ENCODE measurements at regions not wholly inside any gene's neighbourhood (a gene's known extent, or its start where the extent isn't known, plus 50 kb on each side); places are given as distances from the start of the nearest gene placed in this dataset.
A peak's percentile ranks its signal among the peaks of the same experiment; 100 is the strongest.

DNA sequence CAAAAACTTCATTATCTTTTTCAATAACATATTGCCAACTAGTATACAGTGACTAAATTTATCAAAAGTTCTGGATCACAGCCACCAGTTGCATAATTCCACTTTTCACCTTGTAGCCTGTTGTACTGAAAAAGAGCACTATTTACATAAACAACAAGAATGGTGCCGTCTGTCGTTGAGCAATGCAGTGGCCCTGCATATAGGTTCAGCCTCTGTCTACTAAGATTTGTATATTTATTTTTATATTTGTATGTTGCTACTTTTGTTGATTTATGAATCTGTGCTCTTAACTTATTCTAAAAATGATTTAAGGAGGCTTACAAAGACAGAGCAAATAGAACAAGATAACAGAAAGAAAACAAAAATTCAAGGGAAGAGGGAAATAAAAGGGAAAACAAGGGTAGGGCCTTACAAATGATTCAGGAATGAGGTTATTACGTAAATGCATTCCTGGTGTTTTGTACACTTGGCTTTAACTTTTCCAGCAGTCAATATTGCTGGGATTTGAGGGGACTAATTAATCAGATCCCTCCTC, 257.6 kb upstream of the STT3B start (continued):
- TF ChIP-seq, protein P1, sequence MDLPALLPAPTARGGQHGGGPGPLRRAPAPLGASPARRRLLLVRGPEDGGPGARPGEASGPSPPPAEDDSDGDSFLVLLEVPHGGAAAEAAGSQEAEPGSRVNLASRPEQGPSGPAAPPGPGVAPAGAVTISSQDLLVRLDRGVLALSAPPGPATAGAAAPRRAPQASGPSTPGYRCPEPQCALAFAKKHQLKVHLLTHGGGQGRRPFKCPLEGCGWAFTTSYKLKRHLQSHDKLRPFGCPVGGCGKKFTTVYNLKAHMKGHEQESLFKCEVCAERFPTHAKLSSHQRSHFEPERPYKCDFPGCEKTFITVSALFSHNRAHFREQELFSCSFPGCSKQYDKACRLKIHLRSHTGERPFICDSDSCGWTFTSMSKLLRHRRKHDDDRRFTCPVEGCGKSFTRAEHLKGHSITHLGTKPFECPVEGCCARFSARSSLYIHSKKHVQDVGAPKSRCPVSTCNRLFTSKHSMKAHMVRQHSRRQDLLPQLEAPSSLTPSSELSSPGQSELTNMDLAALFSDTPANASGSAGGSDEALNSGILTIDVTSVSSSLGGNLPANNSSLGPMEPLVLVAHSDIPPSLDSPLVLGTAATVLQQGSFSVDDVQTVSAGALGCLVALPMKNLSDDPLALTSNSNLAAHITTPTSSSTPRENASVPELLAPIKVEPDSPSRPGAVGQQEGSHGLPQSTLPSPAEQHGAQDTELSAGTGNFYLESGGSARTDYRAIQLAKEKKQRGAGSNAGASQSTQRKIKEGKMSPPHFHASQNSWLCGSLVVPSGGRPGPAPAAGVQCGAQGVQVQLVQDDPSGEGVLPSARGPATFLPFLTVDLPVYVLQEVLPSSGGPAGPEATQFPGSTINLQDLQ (CRISPR knock-in tag; IDR thresholded peaks at IDR 0.05), result no peak
- TF ChIP-seq SP1 (IDR thresholded peaks at IDR 0.05) (no peak), SP1 (CRISPR knock-in tag; IDR thresholded peaks at IDR 0.05) (no peak), ZNF556 (CRISPR knock-in tag; IDR thresholded peaks at IDR 0.05; ENCODE audit: borderline replicate concordance) (no peak), KAT8 (CRISPR knock-in tag; IDR thresholded peaks at IDR 0.05) (0 out of 2 replicates have a peak, but pooled peaks have one; percentile 32), ASH2L (IDR thresholded peaks at IDR 0.05; ENCODE audit: insufficient read length, low read depth, low read length) (peak; percentile 48), ZNF547 (CRISPR knock-in tag; IDR thresholded peaks at IDR 0.05) (no peak), ZNF761 (CRISPR knock-in tag; conservative IDR thresholded peaks at IDR 0.05) (no peak), SP2 (CRISPR knock-in tag; IDR thresholded peaks at IDR 0.05) (no peak), EHMT2 (IDR thresholded peaks at IDR 0.05; ENCODE audit: borderline replicate concordance, low read depth, low read length) (peak; percentile 56; the same call in 1 of the 2 replicates), STAT5B (CRISPR knock-in tag; IDR thresholded peaks at IDR 0.05) (no peak), ZNF142 (CRISPR knock-in tag; IDR thresholded peaks at IDR 0.05) (no peak), ISL2 (CRISPR knock-in tag; IDR thresholded peaks at IDR 0.05) (peak; percentile 48; the same call in 1 of the 2 replicates), MTA1 (CRISPR knock-in tag; IDR thresholded peaks at IDR 0.05; ENCODE audit: borderline replicate concordance) (no peak), ZNF674 (CRISPR knock-in tag; IDR thresholded peaks at IDR 0.05; ENCODE audit: low read depth) (no peak)
- TF ChIP-seq, protein P2, sequence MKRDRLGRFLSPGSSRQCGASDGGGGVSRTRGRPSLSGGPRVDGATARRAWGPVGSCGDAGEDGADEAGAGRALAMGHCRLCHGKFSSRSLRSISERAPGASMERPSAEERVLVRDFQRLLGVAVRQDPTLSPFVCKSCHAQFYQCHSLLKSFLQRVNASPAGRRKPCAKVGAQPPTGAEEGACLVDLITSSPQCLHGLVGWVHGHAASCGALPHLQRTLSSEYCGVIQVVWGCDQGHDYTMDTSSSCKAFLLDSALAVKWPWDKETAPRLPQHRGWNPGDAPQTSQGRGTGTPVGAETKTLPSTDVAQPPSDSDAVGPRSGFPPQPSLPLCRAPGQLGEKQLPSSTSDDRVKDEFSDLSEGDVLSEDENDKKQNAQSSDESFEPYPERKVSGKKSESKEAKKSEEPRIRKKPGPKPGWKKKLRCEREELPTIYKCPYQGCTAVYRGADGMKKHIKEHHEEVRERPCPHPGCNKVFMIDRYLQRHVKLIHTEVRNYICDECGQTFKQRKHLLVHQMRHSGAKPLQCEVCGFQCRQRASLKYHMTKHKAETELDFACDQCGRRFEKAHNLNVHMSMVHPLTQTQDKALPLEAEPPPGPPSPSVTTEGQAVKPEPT (CRISPR knock-in tag; IDR thresholded peaks at IDR 0.05; ENCODE audit: low read depth), result no peak
- TF ChIP-seq, protein P3, sequence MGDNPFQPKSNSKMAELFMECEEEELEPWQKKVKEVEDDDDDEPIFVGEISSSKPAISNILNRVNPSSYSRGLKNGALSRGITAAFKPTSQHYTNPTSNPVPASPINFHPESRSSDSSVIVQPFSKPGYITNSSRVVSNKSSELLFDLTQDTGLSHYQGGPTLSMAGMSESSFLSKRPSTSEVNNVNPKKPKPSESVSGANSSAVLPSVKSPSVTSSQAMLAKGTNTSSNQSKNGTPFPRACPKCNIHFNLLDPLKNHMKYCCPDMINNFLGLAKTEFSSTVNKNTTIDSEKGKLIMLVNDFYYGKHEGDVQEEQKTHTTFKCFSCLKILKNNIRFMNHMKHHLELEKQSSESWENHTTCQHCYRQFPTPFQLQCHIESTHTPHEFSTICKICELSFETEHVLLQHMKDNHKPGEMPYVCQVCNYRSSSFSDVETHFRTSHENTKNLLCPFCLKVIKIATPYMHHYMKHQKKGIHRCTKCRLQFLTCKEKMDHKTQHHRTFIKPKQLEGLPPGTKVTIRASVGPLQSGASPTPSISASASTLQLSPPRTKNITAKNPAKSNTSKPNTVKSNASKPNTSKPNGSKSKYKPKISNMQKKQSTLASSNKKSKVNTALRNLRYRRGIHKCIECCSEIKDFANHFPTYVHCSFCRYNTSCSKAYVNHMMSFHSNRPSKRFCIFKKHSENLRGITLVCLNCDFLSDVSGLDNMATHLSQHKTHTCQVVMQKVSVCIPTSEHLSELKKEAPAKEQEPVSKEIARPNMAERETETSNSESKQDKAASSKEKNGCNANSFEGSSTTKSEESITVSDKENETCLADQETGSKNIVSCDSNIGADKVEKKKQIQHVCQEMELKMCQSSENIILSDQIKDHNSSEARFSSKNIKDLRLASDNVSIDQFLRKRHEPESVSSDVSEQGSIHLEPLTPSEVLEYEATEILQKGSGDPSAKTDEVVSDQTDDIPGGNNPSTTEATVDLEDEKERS (CRISPR knock-in tag; IDR thresholded peaks at IDR 0.05), result 0 out of 2 replicates have a peak, but pooled peaks have one; percentile 31

Data from HepG2 (cell line).